ENCODE measurements at regions not wholly inside any gene's neighbourhood (a gene's known extent, or its start where the extent isn't known, plus 50 kb on each side); places are given as distances from the start of the nearest gene placed in this dataset.

DNA sequence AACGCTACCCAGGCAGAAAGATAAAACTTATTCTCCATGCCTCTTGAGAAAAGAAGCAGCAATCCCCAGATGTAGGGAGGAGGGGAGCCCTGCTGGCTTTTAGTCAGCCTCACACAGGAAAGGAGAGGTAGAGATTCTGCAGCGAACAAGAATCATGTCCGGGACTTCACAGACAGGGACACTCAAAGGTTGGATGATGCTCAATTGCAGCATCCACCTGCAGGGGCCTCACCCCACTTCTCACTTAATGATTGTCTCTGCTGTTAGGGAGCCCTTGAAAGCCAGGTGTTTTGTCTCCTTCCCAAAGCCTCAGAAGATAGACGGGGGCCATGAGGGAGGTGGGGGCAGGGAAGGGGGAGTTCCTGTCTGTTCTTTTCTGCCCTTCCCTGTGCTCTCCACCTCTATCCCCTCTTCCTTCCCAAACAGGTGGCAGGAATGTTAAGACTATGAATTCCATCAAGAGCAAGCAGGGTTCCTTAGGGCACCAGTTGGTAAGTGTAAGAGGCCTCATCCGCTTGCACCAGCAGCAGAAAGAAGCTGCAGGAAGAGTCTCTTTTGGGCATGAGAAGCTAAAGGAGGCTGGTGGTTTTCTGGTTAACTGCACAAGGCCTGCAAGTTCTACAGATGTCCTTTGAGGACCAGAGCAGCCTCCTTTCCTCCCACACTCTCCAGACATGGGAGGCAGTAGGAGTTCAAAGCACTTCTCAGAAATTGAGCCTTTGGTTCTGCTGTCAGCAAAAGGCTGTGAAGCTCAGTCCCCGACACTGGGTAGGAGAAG is 154.7 kb upstream of the TNP1 start:
- Mint-ChIP-seq H3K4me1 (ENCODE audit: low read depth, unreplicated experiment) (no peaks in the 10 kb centered on the region), H3K9me3 (ENCODE audit: unreplicated experiment) (no peaks in the 10 kb centered on the region), H3K27me3 (ENCODE audit: unreplicated experiment) (peaks cover 3% of the 10 kb centered on the region), H3K36me3 (ENCODE audit: unreplicated experiment) (no peaks in the 10 kb centered on the region), H3K4me3 (ENCODE audit: unreplicated experiment) (no peak overlapping the region), H3K27ac (ENCODE audit: unreplicated experiment) (no peak overlapping the region)
- no peak for TF ChIP-seq CTCF (IDR thresholded peaks at IDR 0.05; ENCODE audit: partially characterized antibody, unreplicated experiment)
- no peak for DNase-seq

GRCh38 chr2:217013926-217014325 is 154.1 kb upstream of the TNP1 start:
- no peak overlapping the region for H3K4me3 Mint-ChIP-seq (ENCODE audit: unreplicated experiment)
- no peak for TF ChIP-seq CTCF (IDR thresholded peaks at IDR 0.05; ENCODE audit: partially characterized antibody, unreplicated experiment)
- no peaks in the 10 kb centered on the region for H3K9me3 Mint-ChIP-seq (ENCODE audit: unreplicated experiment)

DNA sequence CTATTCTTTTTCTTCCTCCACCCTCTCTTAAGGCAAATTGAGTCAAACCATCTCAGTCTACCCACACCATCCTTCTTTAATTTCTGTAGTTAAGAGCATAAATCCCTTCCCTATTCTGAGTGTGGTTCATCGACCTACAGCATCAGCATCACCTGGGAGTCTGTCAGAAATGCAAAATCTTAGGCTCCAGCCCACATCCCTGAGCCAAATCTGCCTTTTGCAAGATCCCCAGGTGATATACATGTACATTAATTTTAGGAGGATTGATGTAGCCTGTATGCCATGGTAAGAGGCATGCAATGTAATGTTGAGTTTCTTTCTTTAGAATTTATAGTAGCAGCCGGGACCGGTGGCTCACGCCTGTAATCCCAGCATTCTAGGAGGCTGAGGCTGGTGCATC is 151.7 kb upstream of the TNP1 start:
- DNase-seq = no peak
- H3K4me3 Mint-ChIP-seq (ENCODE audit: unreplicated experiment) = no peak overlapping the region
- no peak overlapping the region for H3K27ac Mint-ChIP-seq (ENCODE audit: unreplicated experiment)
- H3K27me3 Mint-ChIP-seq (ENCODE audit: unreplicated experiment) = no peaks in the 10 kb centered on the region
- no peaks in the 10 kb centered on the region for H3K36me3 Mint-ChIP-seq (ENCODE audit: unreplicated experiment)
- no peaks in the 10 kb centered on the region for H3K4me1 Mint-ChIP-seq (ENCODE audit: low read depth, unreplicated experiment)
- no peak for TF ChIP-seq CTCF (IDR thresholded peaks at IDR 0.05; ENCODE audit: partially characterized antibody, unreplicated experiment)
- no peaks in the 10 kb centered on the region for H3K9me3 Mint-ChIP-seq (ENCODE audit: unreplicated experiment)

More at GRCh38 chr2:217013926-217014325, 154.1 kb upstream of the TNP1 start:
- H3K27ac Mint-ChIP-seq (ENCODE audit: unreplicated experiment) = no peak overlapping the region
- DNase-seq = no peak
- no peaks in the 10 kb centered on the region for H3K4me1 Mint-ChIP-seq (ENCODE audit: low read depth, unreplicated experiment)
- H3K27me3 Mint-ChIP-seq (ENCODE audit: unreplicated experiment) = peaks cover 3% of the 10 kb centered on the region
- no peaks in the 10 kb centered on the region for H3K36me3 Mint-ChIP-seq (ENCODE audit: unreplicated experiment)

GRCh38 chr2:217010173-217010572 is 150.3 kb upstream of the TNP1 start:
- TF ChIP-seq CTCF (IDR thresholded peaks at IDR 0.05; ENCODE audit: partially characterized antibody, unreplicated experiment) = no peak
- Mint-ChIP-seq H3K27me3 (ENCODE audit: unreplicated experiment) (no peaks in the 10 kb centered on the region), H3K4me1 (ENCODE audit: low read depth, unreplicated experiment) (no peaks in the 10 kb centered on the region), H3K36me3 (ENCODE audit: unreplicated experiment) (no peaks in the 10 kb centered on the region), H3K9me3 (ENCODE audit: unreplicated experiment) (no peaks in the 10 kb centered on the region), H3K4me3 (ENCODE audit: unreplicated experiment) (no peak overlapping the region), H3K27ac (ENCODE audit: unreplicated experiment) (no peak overlapping the region)
- no peak for DNase-seq

- no peaks in the 10 kb centered on the region for H3K36me3 Mint-ChIP-seq (ENCODE audit: unreplicated experiment)
- H3K9me3 Mint-ChIP-seq (ENCODE audit: unreplicated experiment) = no peaks in the 10 kb centered on the region
- no peaks in the 10 kb centered on the region for H3K4me1 Mint-ChIP-seq (ENCODE audit: low read depth, unreplicated experiment)
- no peak overlapping the region for H3K4me3 Mint-ChIP-seq (ENCODE audit: unreplicated experiment)
- H3K27ac Mint-ChIP-seq (ENCODE audit: unreplicated experiment) = no peak overlapping the region
- no peak for DNase-seq
- H3K27me3 Mint-ChIP-seq (ENCODE audit: unreplicated experiment) = no peaks in the 10 kb centered on the region
- TF ChIP-seq CTCF (IDR thresholded peaks at IDR 0.05; ENCODE audit: partially characterized antibody, unreplicated experiment) = no peak
Measured at GRCh38 chr2:217008794-217009193, 148.9 kb upstream of the TNP1 start.

Data from glutamatergic neuron (in vitro differentiated cells).